ENCODE measurements at regions not wholly inside any gene's neighbourhood (a gene's known extent, or its start where the extent isn't known, plus 50 kb on each side); places are given as distances from the start of the nearest gene placed in this dataset.

GRCh38 chr3:101131767-101132166 lies 138.5 kb upstream of the ABI3BP start:
- TF ChIP-seq POLR2A (IDR thresholded peaks at IDR 0.05; ENCODE audit: low read length), result no peak
- no peak for TF ChIP-seq CHD4 (IDR thresholded peaks at IDR 0.05; ENCODE audit: borderline replicate concordance)
- no peak for TF ChIP-seq NFE2L2 (conservative IDR thresholded peaks at IDR 0.05; ENCODE audit: low read length)
- TF ChIP-seq EP300 (IDR thresholded peaks at IDR 0.05), result no peak
- no peak for TF ChIP-seq PBX3 (IDR thresholded peaks at IDR 0.05)
- TF ChIP-seq CTCF (IDR thresholded peaks at IDR 0.05), result no peak
